ENCODE measurements at regions not wholly inside any gene's neighbourhood (a gene's known extent, or its start where the extent isn't known, plus 50 kb on each side); places are given as distances from the start of the nearest gene placed in this dataset.

DNA sequence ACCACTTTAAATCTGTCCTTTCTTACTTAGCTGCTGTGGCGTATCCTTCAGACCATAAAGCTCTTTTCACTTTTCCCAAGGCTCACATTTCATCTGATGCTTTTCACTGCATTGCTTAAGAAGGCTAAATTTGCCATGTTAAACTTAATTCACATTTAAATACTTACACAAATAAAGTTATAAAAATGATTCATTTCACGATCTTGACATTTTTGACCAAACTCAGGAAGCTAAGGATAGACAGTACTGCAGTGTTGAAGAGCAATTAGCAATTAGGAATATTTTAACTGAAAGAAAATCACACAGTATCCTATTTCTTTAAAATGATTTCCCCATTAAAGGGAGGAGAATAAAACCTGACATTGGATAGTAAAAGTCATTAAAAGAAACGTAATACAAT is 1038.6 kb downstream of the STPG2 start:
- DNase-seq (ENCODE audit: low spot score) = no peak

DNA sequence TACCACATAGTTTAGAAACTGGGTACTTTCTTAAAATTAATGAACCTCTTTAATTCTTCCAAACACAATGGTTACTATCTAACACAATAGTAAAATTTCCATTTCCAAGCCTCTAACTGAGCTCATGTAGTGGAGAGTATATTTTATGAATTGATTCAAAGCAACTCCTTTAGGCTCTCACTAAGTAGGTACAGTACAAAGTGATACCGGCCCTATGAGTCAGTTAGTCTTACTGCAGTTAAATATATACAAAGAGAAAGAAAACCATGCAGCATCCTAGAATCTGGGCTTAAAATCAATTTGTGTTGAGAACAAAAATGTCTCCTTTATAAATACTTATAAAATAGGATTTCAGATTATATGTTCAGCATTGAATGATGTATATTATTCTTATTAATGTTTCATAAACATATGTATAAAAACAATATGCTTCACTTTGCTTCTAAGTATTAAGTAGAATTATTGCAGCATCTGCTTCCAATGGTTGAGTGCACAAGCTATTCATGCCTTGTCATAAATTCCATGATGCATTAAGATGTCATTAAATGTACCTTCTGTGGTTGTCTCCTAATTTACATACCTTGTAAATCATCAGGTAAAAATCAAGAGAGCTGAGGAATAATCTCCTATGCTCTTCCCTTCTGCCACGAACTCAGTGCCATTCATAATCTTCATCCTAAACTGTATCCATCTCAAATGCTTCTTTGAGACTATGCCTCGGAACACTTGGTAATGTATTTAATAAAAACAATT is 1037.8 kb downstream of the STPG2 start:
- Histone ChIP-seq H3K4me3 (no peak overlapping the region), H3K27ac (no peak overlapping the region)
- TF ChIP-seq, protein P1, sequence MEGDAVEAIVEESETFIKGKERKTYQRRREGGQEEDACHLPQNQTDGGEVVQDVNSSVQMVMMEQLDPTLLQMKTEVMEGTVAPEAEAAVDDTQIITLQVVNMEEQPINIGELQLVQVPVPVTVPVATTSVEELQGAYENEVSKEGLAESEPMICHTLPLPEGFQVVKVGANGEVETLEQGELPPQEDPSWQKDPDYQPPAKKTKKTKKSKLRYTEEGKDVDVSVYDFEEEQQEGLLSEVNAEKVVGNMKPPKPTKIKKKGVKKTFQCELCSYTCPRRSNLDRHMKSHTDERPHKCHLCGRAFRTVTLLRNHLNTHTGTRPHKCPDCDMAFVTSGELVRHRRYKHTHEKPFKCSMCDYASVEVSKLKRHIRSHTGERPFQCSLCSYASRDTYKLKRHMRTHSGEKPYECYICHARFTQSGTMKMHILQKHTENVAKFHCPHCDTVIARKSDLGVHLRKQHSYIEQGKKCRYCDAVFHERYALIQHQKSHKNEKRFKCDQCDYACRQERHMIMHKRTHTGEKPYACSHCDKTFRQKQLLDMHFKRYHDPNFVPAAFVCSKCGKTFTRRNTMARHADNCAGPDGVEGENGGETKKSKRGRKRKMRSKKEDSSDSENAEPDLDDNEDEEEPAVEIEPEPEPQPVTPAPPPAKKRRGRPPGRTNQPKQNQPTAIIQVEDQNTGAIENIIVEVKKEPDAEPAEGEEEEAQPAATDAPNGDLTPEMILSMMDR (IDR thresholded peaks at IDR 0.05) = no peak
- DNase-seq (ENCODE audit: low spot score) = no peak

More for the DNA sequence above, 1038.6 kb downstream of the STPG2 start:
- TF ChIP-seq, protein P1 (IDR thresholded peaks at IDR 0.05) = no peak
- Histone ChIP-seq H3K27ac (no peak overlapping the region), H3K4me3 (no peak overlapping the region)

DNA sequence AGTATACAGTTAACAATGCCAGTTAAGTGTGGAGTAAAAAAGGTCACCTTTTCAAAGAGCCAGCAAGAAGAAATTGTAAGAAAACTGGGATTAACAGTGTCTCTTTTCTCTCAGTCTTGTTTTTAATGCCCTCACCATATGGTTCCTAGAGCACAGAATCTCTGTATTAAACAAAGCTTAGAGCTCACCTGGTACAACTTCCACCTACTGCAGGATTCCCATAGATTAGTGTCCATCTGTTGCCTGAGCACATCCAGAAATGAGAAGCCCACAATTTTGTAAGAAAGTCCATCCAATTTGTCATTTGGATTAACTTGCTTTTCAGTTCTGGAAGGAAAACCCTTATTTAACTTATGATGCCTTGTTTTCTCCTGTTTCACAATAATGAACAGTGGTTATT is 1037.1 kb downstream of the STPG2 start:
- Histone ChIP-seq H3K4me3 (no peak overlapping the region), H3K27ac (no peak overlapping the region)
- TF ChIP-seq, protein P1 (IDR thresholded peaks at IDR 0.05) = no peak
- DNase-seq (ENCODE audit: low spot score) = no peak

DNA sequence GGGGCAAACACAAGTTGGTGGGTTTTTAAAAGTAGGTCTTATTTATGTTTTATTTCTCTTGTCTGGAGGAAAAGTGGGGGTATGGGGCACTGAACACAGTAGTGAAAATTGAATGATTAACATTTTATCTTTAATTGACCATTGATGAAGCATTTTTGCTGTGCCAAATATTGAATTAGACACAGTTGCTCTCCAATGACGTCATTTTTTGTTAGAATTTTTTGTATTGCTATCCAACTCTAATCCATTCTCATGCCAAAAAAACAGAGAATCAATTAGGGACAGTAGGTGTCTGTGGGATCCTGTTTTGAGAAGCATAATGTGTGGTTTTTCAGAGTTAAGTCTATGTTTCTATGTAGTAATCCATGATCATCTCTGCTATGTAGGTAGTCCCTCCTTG is 1032.8 kb downstream of the STPG2 start:
- TF ChIP-seq, protein P1 (IDR thresholded peaks at IDR 0.05) = no peak
- DNase-seq (ENCODE audit: low spot score) = no peak

DNA sequence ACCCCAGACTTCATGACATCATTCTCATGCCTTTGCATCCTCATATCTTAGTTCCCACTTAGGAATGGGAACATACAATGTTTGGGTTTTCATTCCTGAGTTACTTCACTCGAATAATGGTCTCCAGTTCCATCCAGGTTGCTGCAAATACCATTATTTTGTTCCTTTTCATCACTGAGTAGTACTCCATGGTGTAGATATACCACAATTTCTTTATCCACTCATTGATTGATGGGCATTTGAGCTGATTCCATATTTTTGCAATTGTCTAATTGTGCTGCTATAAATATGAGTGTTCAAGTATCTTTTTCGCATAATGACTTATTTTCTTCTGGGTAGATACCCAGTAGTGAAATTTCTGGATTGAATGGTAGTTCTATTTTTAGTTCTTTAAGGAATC is 1026.8 kb downstream of the STPG2 start:
- TF ChIP-seq, protein P1 (IDR thresholded peaks at IDR 0.05) = no peak
- DNase-seq (ENCODE audit: low spot score) = no peak
- no peak overlapping the region for H3K4me3 ChIP-seq
- no peak overlapping the region for H3K27ac ChIP-seq

More for the DNA sequence above, 1032.8 kb downstream of the STPG2 start:
- no peak overlapping the region for H3K27ac ChIP-seq
- H3K4me3 ChIP-seq = no peak overlapping the region

DNA sequence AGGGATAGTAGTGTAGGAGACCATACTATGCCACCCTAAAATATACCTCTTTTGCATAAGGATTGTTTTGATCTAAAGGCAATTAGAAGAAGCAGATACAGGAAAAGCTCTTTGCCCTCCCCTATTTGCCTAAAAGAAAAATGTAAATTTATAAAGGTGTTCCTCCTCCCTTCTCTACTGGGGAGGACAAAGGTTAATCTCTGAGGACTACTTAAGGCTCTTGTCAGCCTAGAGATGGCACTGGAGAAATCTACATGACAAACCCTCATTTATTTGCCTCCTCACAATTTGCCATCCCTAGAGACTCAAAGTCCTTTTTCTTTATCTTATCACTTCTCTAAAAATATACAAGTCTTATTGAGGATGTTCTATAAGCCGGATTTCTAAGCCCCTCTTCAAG is 1021.8 kb downstream of the STPG2 start:
- H3K27ac ChIP-seq = no peak overlapping the region
- H3K4me3 ChIP-seq = no peak overlapping the region
- DNase-seq (ENCODE audit: low spot score) = no peak
- TF ChIP-seq, protein P1 (IDR thresholded peaks at IDR 0.05) = no peak

DNA sequence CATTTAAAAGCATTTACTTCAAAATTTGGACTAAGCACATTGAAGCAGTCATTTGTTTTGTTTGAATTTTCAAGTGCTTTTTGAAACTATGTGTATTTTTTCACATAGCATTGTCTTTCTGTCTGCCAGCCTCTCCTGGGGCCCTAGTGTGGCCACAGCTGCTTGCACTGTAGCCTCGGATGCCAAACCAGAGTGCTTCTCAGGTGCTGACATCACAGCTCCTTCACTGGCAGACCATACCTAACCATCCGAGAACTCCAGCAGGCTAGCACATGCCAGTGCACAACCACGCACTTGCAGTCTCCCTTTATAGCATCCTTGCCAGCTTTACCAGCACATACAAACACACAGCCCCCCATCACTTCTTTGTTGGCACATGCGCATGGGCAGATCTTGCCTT is 1019.7 kb downstream of the STPG2 start:
- TF ChIP-seq, protein P1 (IDR thresholded peaks at IDR 0.05) = no peak
- H3K27ac ChIP-seq = no peak overlapping the region
- no peak overlapping the region for H3K4me3 ChIP-seq
- DNase-seq (ENCODE audit: low spot score) = no peak

Measured in coronary artery (tissue), 2 donors.